ENCODE measurements at regions not wholly inside any gene's neighbourhood (a gene's known extent, or its start where the extent isn't known, plus 50 kb on each side); places are given as distances from the start of the nearest gene placed in this dataset.

DNA sequence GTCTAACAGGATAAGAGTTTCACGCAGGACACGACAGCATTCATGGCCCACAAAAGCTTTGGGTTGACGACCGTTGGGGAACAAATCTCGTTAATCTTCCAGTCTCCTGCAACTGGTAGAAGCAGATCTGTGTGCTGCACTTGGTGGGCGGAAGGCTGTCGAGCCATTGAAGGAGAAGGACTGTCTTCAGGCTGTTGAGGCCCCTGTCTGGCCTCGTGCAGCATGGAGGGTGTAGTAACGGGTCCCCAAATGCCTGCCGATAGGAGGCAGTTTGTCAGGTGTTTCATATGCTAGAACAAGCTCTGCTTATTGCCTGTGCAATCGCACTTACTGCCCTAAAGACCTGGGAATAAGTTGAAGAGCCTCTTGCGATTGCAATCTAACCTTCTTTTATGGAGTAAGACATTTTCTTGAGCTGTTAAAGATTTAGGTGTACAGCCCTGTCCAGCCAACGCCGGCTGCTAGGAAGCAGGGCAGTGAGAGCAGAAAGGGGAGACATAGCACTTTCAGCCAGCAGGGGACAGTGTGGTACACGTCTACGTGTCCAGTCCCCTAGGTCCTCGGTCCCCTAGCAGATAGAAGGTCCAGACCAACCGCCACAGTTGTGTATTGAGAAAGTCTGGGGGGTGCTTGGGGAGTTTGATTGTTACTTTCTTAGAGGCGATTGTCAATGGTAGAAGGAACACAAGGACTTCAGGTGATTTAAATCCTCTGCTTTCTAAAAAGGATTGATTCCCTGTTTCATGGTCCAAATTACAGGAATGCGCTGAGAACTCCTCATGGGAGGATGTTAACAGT, 102.3 kb upstream of the TMPRSS2 start:
- TF ChIP-seq CTCF (conservative IDR thresholded peaks at IDR 0.05; ENCODE audit: low read length): peak; percentile 75
- TF ChIP-seq EZH2phosphoT487 (IDR thresholded peaks at IDR 0.05; ENCODE audit: borderline replicate concordance, low read depth, low read length): no peak
